HepG2 (cell line): ENCODE measurements at regions not wholly inside any gene's neighbourhood (a gene's known extent, or its start where the extent isn't known, plus 50 kb on each side); places are given as distances from the start of the nearest gene placed in this dataset.

ENCODE experiments used
- CBX2 ChIP-seq, 2 experiments: fragments of 200-600 bp in 1 of 2; sonication (generic); formaldehyde crosslinking in 1 of 2; IDR thresholded peaks; 2 replicates each; pipeline versions ENCODE4 v1.7.0 to v1.8.1; 2018 to 2022; ENCODE audit warnings: low read depth in 2 of 2, low read length in 1 of 2, mild to moderate bottlenecking in 1 of 2, missing genetic modification reagents in 1 of 2
- ERF ChIP-seq: IDR thresholded peaks from 2 replicates; pipeline ENCODE4 v1.6.1; 2018; ENCODE audit warnings: missing biosample characterization, missing genetic modification reagents
- FOXO1 ChIP-seq: sonication (generic); formaldehyde crosslinking; IDR thresholded peaks from 2 replicates; pipeline ENCODE4 v1.4.0; 2020; ENCODE audit warnings: missing genetic modification reagents
- GFI1 ChIP-seq: sonication (generic); formaldehyde crosslinking; IDR thresholded peaks from 2 replicates; pipeline ENCODE4 v1.5.0; 2020; ENCODE audit warnings: missing genetic modification reagents, mild to moderate bottlenecking, borderline replicate concordance
- KAT2B ChIP-seq: fragments of 150-350 bp; IDR thresholded peaks from 2 replicates; pipeline ENCODE4 v1.6.1; 2014; ENCODE audit warnings: low read depth, low read length, borderline replicate concordance
- PITX1 ChIP-seq: sonication (generic); formaldehyde crosslinking; IDR thresholded peaks from 2 replicates; pipeline ENCODE4 v1.5.1; 2020; ENCODE audit warnings: mild to moderate bottlenecking, missing genetic modification reagents
- PTBP1 ChIP-seq: fragments of 200-400 bp; formaldehyde crosslinking; IDR thresholded peaks from 2 replicates; pipeline ENCODE4 v1.6.1; 2018; ENCODE audit warnings: low read length, low read depth; ENCODE audit not compliant: poor library complexity, severe bottlenecking
- RAD51 ChIP-seq: fragments of 450-650 bp; IDR thresholded peaks from 2 replicates; pipeline ENCODE4 v1.6.1; 2016; ENCODE audit warnings: borderline replicate concordance
- SCMH1 ChIP-seq: sonication (generic); formaldehyde crosslinking; IDR thresholded peaks from 2 replicates; pipeline ENCODE4 v1.9.0; 2021; ENCODE audit warnings: missing genetic modification reagents, mild to moderate bottlenecking, borderline replicate concordance
- SOX6 ChIP-seq, 2 experiments: fragments of 450-650 bp in 1 of 2; sonication (generic) in 1 of 2; formaldehyde crosslinking in 1 of 2; IDR thresholded peaks; 2 replicates each; pipeline versions ENCODE4 v1.4.0 to v1.6.1; 2017 to 2020; ENCODE audit warnings: antibody characterized with exemption in 1 of 2, mild to moderate bottlenecking in 1 of 2, missing genetic modification reagents in 1 of 2
- SRSF9 ChIP-seq: fragments of 200-400 bp; formaldehyde crosslinking; IDR thresholded peaks from 2 replicates; pipeline ENCODE4 v1.6.1; 2018; ENCODE audit warnings: borderline replicate concordance, mild to moderate bottlenecking, low read depth, low read length; ENCODE audit not compliant: insufficient read depth, poor library complexity, severe bottlenecking
- ZNF326 ChIP-seq: sonication (generic); formaldehyde crosslinking; IDR thresholded peaks from 2 replicates; pipeline ENCODE4 v1.4.0; 2020; ENCODE audit warnings: missing genetic modification reagents, borderline replicate concordance
- ZNF501 ChIP-seq: sonication (generic); formaldehyde crosslinking; IDR thresholded peaks from 2 replicates; pipeline ENCODE4 v1.5.1; 2020; ENCODE audit warnings: mild to moderate bottlenecking, moderate library complexity, missing genetic modification reagents
- ZNF552 ChIP-seq: sonication (generic); formaldehyde crosslinking; IDR thresholded peaks from 2 replicates; pipeline ENCODE4 v1.9.0; 2022; ENCODE audit warnings: missing genetic modification reagents, mild to moderate bottlenecking, borderline replicate concordance
- TF ChIP-seq, protein P1 (sequence below): sonication (generic); formaldehyde crosslinking; IDR thresholded peaks from 2 replicates; pipeline ENCODE4 v1.8.0; 2022; ENCODE audit warnings: missing genetic modification reagents, mild to moderate bottlenecking, moderate library complexity, borderline replicate concordance
- TF ChIP-seq, protein P2 (sequence below): sonication (generic); formaldehyde crosslinking; IDR thresholded peaks from 2 replicates; pipeline ENCODE4 v1.5.0; 2020; ENCODE audit warnings: missing genetic modification reagents, mild to moderate bottlenecking, borderline replicate concordance
- TF ChIP-seq, protein P3 (sequence below): sonication (generic); formaldehyde crosslinking; IDR thresholded peaks from 2 replicates; pipeline ENCODE4 v1.4.0; 2020; ENCODE audit warnings: missing genetic modification reagents, low read depth, mild to moderate bottlenecking, borderline replicate concordance
- TF ChIP-seq, protein P4 (sequence below): IDR thresholded peaks from 2 replicates; pipeline ENCODE4 v1.6.1; 2016; ENCODE audit warnings: mild to moderate bottlenecking, missing biosample characterization, missing genetic modification reagents
- TF ChIP-seq, protein P5 (sequence below): sonication (generic); formaldehyde crosslinking; IDR thresholded peaks from 2 replicates; pipeline ENCODE4 v1.8.1; 2023; ENCODE audit warnings: missing genetic modification reagents, mild to moderate bottlenecking, borderline replicate concordance
- TF ChIP-seq, protein P6 (sequence below): IDR thresholded peaks from 2 replicates; pipeline ENCODE4 v1.4.0; 2020; ENCODE audit warnings: mild to moderate bottlenecking, missing genetic modification reagents

DNA sequence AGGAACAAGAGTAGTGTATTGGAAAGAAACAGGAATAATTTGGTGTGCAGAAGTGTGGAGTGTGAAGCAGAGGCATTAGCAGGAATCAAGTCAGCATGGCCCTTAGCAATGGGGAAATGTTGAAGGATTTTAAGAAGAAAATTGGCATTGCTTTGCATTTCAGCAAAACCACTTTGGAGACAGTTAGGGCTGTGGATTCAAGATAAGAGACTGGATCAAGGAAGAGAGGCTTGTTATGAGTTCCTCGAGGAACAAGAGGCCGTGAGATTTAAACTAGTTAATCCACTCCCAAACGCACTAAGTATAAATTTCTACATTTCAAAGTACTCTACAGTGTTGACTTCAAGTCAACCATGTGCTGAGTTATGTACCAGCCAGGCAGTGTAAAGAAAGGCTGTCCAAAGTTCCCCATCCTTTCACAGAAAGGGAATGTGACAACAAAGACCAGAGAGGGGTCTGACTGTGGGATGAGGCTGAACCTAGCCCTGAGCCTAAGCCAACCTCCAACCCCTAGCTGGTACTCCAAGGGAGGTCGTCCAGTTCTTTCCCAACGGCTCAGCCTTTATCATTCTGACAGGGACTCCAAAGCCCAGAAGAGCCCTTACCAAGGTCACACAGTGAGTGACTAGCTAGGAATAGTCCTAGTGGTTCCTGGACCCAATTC is 91.2 kb upstream of the BMP4 start (continued):
- TF ChIP-seq, protein P1, sequence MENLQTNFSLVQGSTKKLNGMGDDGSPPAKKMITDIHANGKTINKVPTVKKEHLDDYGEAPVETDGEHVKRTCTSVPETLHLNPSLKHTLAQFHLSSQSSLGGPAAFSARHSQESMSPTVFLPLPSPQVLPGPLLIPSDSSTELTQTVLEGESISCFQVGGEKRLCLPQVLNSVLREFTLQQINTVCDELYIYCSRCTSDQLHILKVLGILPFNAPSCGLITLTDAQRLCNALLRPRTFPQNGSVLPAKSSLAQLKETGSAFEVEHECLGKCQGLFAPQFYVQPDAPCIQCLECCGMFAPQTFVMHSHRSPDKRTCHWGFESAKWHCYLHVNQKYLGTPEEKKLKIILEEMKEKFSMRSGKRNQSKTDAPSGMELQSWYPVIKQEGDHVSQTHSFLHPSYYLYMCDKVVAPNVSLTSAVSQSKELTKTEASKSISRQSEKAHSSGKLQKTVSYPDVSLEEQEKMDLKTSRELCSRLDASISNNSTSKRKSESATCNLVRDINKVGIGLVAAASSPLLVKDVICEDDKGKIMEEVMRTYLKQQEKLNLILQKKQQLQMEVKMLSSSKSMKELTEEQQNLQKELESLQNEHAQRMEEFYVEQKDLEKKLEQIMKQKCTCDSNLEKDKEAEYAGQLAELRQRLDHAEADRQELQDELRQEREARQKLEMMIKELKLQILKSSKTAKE (CRISPR knock-in tag): no peak
- no peak for TF ChIP-seq ZNF501 (CRISPR knock-in tag)
- TF ChIP-seq RAD51: no peak
- TF ChIP-seq, protein P2, sequence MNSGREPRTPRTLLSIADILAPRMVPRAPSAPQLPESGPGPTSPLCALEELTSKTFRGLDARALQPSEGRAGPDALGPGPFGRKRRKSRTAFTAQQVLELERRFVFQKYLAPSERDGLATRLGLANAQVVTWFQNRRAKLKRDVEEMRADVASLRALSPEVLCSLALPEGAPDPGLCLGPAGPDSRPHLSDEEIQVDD (CRISPR knock-in tag): no peak
- TF ChIP-seq ZNF552: no peak
- peak; percentile 81 for TF ChIP-seq PITX1
- TF ChIP-seq PTBP1: no peak
- TF ChIP-seq, protein P3, sequence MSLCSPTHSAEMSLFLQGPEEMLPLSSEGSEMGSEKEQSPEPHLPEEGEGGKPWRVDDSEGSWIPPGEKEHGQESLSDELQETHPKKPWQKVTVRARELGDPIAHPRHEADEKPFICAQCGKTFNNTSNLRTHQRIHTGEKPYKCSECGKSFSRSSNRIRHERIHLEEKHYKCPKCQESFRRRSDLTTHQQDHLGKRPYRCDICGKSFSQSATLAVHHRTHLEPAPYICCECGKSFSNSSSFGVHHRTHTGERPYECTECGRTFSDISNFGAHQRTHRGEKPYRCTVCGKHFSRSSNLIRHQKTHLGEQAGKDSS (CRISPR knock-in tag): peak; percentile 48; the same call in 1 of the 2 replicates
- no peak for TF ChIP-seq SRSF9
- TF ChIP-seq, protein P4, sequence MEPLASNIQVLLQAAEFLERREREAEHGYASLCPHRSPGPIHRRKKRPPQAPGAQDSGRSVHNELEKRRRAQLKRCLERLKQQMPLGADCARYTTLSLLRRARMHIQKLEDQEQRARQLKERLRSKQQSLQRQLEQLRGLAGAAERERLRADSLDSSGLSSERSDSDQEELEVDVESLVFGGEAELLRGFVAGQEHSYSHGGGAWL (CRISPR knock-in tag): no peak
- TF ChIP-seq ZNF326 (CRISPR knock-in tag): no peak
- peak; percentile 94 for TF ChIP-seq FOXO1 (CRISPR knock-in tag)
- TF ChIP-seq ERF (CRISPR knock-in tag): peak; percentile 72
- TF ChIP-seq SCMH1 (CRISPR knock-in tag): no peak
- TF ChIP-seq CBX2 (IDR thresholded peaks at IDR 0.05; ENCODE audit: low read depth, low read length): no peak
- TF ChIP-seq CBX2 (CRISPR knock-in tag; IDR thresholded peaks at IDR 0.05; ENCODE audit: low read depth): no peak
- TF ChIP-seq KAT2B: no peak
- TF ChIP-seq, protein P5, sequence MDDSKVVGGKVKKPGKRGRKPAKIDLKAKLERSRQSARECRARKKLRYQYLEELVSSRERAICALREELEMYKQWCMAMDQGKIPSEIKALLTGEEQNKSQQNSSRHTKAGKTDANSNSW (CRISPR knock-in tag): no peak
- TF ChIP-seq, protein P6, sequence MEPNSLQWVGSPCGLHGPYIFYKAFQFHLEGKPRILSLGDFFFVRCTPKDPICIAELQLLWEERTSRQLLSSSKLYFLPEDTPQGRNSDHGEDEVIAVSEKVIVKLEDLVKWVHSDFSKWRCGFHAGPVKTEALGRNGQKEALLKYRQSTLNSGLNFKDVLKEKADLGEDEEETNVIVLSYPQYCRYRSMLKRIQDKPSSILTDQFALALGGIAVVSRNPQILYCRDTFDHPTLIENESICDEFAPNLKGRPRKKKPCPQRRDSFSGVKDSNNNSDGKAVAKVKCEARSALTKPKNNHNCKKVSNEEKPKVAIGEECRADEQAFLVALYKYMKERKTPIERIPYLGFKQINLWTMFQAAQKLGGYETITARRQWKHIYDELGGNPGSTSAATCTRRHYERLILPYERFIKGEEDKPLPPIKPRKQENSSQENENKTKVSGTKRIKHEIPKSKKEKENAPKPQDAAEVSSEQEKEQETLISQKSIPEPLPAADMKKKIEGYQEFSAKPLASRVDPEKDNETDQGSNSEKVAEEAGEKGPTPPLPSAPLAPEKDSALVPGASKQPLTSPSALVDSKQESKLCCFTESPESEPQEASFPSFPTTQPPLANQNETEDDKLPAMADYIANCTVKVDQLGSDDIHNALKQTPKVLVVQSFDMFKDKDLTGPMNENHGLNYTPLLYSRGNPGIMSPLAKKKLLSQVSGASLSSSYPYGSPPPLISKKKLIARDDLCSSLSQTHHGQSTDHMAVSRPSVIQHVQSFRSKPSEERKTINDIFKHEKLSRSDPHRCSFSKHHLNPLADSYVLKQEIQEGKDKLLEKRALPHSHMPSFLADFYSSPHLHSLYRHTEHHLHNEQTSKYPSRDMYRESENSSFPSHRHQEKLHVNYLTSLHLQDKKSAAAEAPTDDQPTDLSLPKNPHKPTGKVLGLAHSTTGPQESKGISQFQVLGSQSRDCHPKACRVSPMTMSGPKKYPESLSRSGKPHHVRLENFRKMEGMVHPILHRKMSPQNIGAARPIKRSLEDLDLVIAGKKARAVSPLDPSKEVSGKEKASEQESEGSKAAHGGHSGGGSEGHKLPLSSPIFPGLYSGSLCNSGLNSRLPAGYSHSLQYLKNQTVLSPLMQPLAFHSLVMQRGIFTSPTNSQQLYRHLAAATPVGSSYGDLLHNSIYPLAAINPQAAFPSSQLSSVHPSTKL: peak; percentile 91
- TF ChIP-seq SOX6 (IDR thresholded peaks at IDR 0.05): no peak
- peak; percentile 83 for TF ChIP-seq SOX6 (CRISPR knock-in tag; IDR thresholded peaks at IDR 0.05)
- TF ChIP-seq GFI1 (CRISPR knock-in tag): peak; percentile 61; the same call in 1 of the 2 replicates
